ENCODE measurements at regions not wholly inside any gene's neighbourhood (a gene's known extent, or its start where the extent isn't known, plus 50 kb on each side); places are given as distances from the start of the nearest gene placed in this dataset.

GRCh38 chr5:44002381-44002901 lies 386.8 kb downstream of the FGF10 start (continued):
- TF ChIP-seq MLX (CRISPR knock-in tag; IDR thresholded peaks at IDR 0.05) (peak; percentile 65; the same call in 1 of the 2 replicates), CEBPG (CRISPR knock-in tag; IDR thresholded peaks at IDR 0.05) (0 out of 2 replicates have a peak, but pooled peaks have one; percentile 69), FOXP1 (IDR thresholded peaks at IDR 0.05) (peak; percentile 80), FOXP1 (CRISPR knock-in tag; IDR thresholded peaks at IDR 0.05) (peak; percentile 93)

- WGBS (ENCODE audit: low lambda C conversion rate) = 5% methylated on average over 2 of the region's 2 CpGs
- peak overlapping the region; percentile 91 for H3K27ac ChIP-seq (ENCODE audit: extremely low read length, insufficient read depth, low read length)
- H3K4me3 ChIP-seq (replicated peaks in 1 of 3; ENCODE audit: insufficient read depth in 1 of 3, low read depth in 2 of 3, low read length in 3 of 3) = peak overlapping the region in 1 of 3 experiments; percentile 11; a peak in 1 of 6 replicates
- no peaks in the 10 kb centered on the region for H3K79me2 ChIP-seq (ENCODE audit: insufficient read depth, low read length)
- ChIA-PET POLR2A (interaction anchor here (0.9 to 1.5 kb wide), 3 partner anchors 20 to 28 kb away, joined by 3 to 5 read pairs (median 4); no protein-coding TSS in a partner anchor), CTCF (ENCODE audit: low intra/inter-chr PET ratio, low total read pairs) (no interaction called here)
- no peak overlapping the region for H2AFZ ChIP-seq (ENCODE audit: low read length)
- H3K9ac ChIP-seq (ENCODE audit: insufficient read depth, low read depth, low read length) = peak overlapping the region; percentile 64
- peak; percentile 76 for DNase-seq (ENCODE audit: low spot score)
- peak; percentile 57 for ATAC-seq
- in situ Hi-C loops (cut with HindIII; ENCODE audit: extremely low pct_ligation_motif_present, low pct_unique_long_range_greater_than_20kb) = no loop called here
- peaks cover 79% of the 10 kb centered on the region for H3K4me1 ChIP-seq (ENCODE audit: insufficient read depth, low read length)
- FAIRE-seq = no peak
- no peaks in the 10 kb centered on the region for H3K9me3 ChIP-seq (ENCODE audit: low read length)
- H3K27me3 ChIP-seq (ENCODE audit: control insufficient read depth in 1 of 2, insufficient read depth in 2 of 2, low read length in 2 of 2) = no peaks in the 10 kb centered on the region
- intact Hi-C loops (cut with micrococcal nuclease; ENCODE audit: unreplicated experiment) = no loop called here
- no TSS peak for BruUV-seq (replicated peaks)
- no peaks in the 10 kb centered on the region for H3K36me3 ChIP-seq (replicated peaks in 1 of 2; ENCODE audit: control insufficient read depth in 1 of 2, insufficient read depth in 2 of 2, low read length in 2 of 2)
- peak overlapping the region; percentile 37 for H3K4me2 ChIP-seq (ENCODE audit: low read depth, low read length)
- no peaks in the 10 kb centered on the region for H4K20me1 ChIP-seq (ENCODE audit: insufficient read depth, low read length)
- TF ChIP-seq NCOA2 (CRISPR knock-in tag; IDR thresholded peaks at IDR 0.05) (0 out of 2 replicates have a peak, but pooled peaks have one; percentile 19), SP140L (CRISPR knock-in tag; IDR thresholded peaks at IDR 0.05; ENCODE audit: borderline replicate concordance) (no peak), RERE (CRISPR knock-in tag; IDR thresholded peaks at IDR 0.05; ENCODE audit: low read depth) (0 out of 2 replicates have a peak, but pooled peaks have one; percentile 16), SOX13 (IDR thresholded peaks at IDR 0.05) (0 out of 2 replicates have a peak, but pooled peaks have one; percentile 7), SOX13 (CRISPR knock-in tag; conservative IDR thresholded peaks at IDR 0.05 in 1 of 2, IDR thresholded peaks at IDR 0.05 in 1 of 2) (peak in 1 of 2 experiments; percentile 40; a peak in 1 of 4 replicates), ZNF264 (CRISPR knock-in tag; IDR thresholded peaks at IDR 0.05) (0 out of 2 replicates have a peak, but pooled peaks have one; percentile 38), ZBTB25 (CRISPR knock-in tag; IDR thresholded peaks at IDR 0.05) (0 out of 2 replicates have a peak, but pooled peaks have one; percentile 11), CREB1 (IDR thresholded peaks at IDR 0.05) (no peak), CREB1 (CRISPR knock-in tag; IDR thresholded peaks at IDR 0.05) (peak; percentile 22; the same call in 1 of the 2 replicates), POGZ (CRISPR knock-in tag; IDR thresholded peaks at IDR 0.05) (no peak)
Measured at GRCh38 chr5:44001675-44002380, 387.4 kb downstream of the FGF10 start.

Data from HepG2 (cell line).